WI38 (cell line): ENCODE measurements at regions not wholly inside any gene's neighbourhood (a gene's known extent, or its start where the extent isn't known, plus 50 kb on each side); places are given as distances from the start of the nearest gene placed in this dataset.

Experiments used
- H3K4me3 ChIP-seq: 2 replicates; pipeline ENCODE4 v1.5.1; 2011; ENCODE audit warnings: low read depth, mild to moderate bottlenecking, control low read depth, low read length
- CTCF ChIP-seq: IDR thresholded peaks from 2 replicates; pipeline ENCODE4 v1.5.1; 2012; ENCODE audit warnings: low read depth, mild to moderate bottlenecking, control low read depth, low read length

GRCh38 chr12:115716551-115716950, 560.9 kb downstream of the MED13L start:
- no peak overlapping the region for H3K4me3 ChIP-seq
- no peak for TF ChIP-seq CTCF

- no peak for TF ChIP-seq CTCF
- no peak overlapping the region for H3K4me3 ChIP-seq
Observed at GRCh38 chr12:115712676-115713075, 564.8 kb downstream of the MED13L start.

GRCh38 chr12:115710104-115710564, 567.4 kb downstream of the MED13L start:
- TF ChIP-seq CTCF, result no peak
- no peak overlapping the region for H3K4me3 ChIP-seq

- H3K4me3 ChIP-seq, result no peak overlapping the region
- no peak for TF ChIP-seq CTCF
Observed at GRCh38 chr12:115709540-115710011, 567.9 kb downstream of the MED13L start.

- TF ChIP-seq CTCF, result no peak
- no peak overlapping the region for H3K4me3 ChIP-seq
Observed at GRCh38 chr12:115708801-115709200, 568.7 kb downstream of the MED13L start.

GRCh38 chr12:115700896-115701465, 576.5 kb downstream of the MED13L start:
- no peak overlapping the region for H3K4me3 ChIP-seq
- TF ChIP-seq CTCF, result no peak

- TF ChIP-seq CTCF, result no peak
- no peak overlapping the region for H3K4me3 ChIP-seq
Observed at GRCh38 chr12:115700081-115700480, 577.4 kb downstream of the MED13L start.
